SIG-M5 treated with dmso at 0.1 percent for 504 hours (cell line): ENCODE measurements at regions not wholly inside any gene's neighbourhood (a gene's known extent, or its start where the extent isn't known, plus 50 kb on each side); places are given as distances from the start of the nearest gene placed in this dataset.
"Not testable (repeated sequence)": the region's sequence is repeated elsewhere in the genome, so short reads cannot be mapped to it uniquely, and the experiment has no call there.

Experiments used
- DNase-seq: peaks from one replicate; lab custom pipeline; 2025; ENCODE audit not compliant: unreplicated experiment; lab: John Stamatoyannopoulos, UW

DNA sequence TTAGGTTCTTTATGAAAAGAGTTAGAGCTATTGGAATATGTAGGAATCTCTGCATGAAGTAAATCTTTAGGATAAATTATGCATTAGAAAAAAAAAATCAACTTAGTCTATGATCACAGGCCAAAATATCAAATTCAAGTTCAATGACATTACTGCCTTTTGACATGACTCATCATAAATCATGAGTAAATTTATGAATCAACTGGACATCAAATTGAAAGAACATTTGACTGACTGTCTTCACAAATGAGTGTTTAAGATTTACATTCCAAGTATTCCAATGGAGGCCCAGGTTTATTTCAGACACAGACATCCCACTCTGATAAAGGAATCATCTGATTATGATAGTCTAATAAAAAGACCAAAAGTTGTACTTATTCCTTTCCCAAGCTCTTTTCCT is 192.8 kb upstream of the TTC14 start:
- no peak for DNase-seq

GRCh38 chr3:180409883-180410282 is 192.1 kb upstream of the TTC14 start:
- DNase-seq = no peak

- no peak for DNase-seq
These were observed 187.8 kb upstream of the TTC14 start for GRCh38 chr3:180414157-180414556.

- DNase-seq = no peak
These were observed 185.8 kb upstream of the TTC14 start for GRCh38 chr3:180416111-180416594.

- DNase-seq = peak; percentile 92
These were observed 184.7 kb upstream of the TTC14 start for GRCh38 chr3:180417241-180417640.

GRCh38 chr3:180420016-180420415 is 181.9 kb upstream of the TTC14 start:
- no peak for DNase-seq

GRCh38 chr3:180420804-180421203 is 181.2 kb upstream of the TTC14 start:
- DNase-seq = peak; percentile 37

GRCh38 chr3:180421221-180421620 is 180.7 kb upstream of the TTC14 start:
- DNase-seq = peak; percentile 83

DNA sequence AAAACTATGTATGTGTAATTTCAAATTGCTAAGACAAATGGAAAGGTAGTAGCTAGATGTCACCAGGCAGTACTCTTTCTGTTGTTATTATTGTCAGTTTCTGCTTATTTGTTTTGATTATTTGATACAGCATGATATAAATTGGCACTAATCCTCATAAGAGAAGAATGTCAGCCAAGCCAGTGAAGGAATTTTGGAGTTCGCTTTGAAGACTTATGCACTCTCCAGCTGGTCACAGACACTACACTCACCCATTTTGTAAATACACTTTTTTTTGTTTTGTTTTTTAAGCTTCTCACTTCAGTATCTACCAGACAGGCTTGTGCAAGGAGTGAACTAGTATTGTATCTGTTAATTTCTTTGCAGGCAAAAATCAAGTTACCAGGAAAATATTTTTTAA is 180.2 kb upstream of the TTC14 start:
- no peak for DNase-seq

DNA sequence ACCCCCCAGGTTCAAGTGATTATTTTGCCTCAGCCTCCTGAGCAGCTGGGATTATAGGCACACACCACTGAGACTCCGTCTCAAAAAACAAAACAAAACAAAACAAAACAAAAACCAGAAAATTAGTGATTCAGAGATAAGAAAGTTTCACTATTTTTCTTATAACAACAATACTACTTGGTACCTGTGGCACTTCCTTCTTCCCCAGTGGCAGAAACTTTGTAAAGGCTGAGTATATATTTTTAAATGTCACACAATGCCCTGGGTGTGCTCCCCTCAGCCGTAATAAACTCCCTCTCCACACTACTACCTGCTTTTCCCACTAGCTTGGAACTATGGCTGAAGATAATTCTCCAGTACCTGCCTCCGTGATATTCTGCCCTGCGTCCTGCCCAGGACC is 177.7 kb upstream of the TTC14 start:
- DNase-seq = not testable (repeated sequence)

GRCh38 chr3:180430896-180431295 is 171.1 kb upstream of the TTC14 start:
- DNase-seq = no peak

GRCh38 chr3:180433152-180433551 is 168.8 kb upstream of the TTC14 start:
- DNase-seq = no peak

GRCh38 chr3:180447136-180447535 is 154.8 kb upstream of the TTC14 start:
- no peak for DNase-seq

DNA sequence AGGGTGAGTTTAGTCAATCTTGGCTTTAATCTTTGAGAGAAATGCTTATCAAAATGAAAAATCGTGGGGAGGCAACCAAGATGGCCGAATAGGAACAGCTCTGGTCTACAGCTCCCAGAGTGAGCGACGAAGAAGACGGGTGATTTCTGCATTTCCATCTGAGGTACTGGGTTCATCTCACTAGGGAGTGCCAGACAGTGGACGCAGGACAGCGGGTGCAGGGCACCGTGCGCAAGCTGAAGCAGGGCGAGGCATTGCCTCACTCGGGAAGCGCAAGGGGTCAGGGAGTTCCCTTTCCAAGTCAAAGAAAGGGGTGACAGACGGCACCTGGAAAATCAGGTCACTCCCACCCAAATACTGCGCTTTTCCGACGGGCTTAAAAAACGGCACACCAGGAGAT is 153.6 kb upstream of the TTC14 start:
- not testable (repeated sequence) for DNase-seq

DNA sequence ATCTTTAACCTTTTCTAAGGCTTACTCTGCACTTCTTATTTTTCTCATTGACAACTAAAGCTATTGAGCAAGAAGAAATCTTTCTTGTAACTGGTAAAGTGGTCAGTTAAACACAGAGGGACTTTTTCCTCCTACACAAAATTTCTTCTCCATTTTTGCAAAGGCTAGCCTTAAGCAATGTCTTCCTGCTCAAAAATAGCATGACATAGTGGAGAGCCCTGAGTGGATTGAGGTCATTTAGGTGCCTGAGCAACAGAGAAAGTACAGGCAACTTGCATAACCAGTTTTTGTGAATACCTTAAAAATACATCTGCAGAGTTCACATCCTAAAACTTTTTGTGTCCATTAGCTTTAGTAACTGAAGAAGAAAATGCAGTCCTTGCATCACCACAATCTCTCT is 144.7 kb upstream of the TTC14 start:
- peak; percentile 97 for DNase-seq

GRCh38 chr3:180466401-180467011 is 135.5 kb upstream of the TTC14 start:
- DNase-seq = no peak

DNA sequence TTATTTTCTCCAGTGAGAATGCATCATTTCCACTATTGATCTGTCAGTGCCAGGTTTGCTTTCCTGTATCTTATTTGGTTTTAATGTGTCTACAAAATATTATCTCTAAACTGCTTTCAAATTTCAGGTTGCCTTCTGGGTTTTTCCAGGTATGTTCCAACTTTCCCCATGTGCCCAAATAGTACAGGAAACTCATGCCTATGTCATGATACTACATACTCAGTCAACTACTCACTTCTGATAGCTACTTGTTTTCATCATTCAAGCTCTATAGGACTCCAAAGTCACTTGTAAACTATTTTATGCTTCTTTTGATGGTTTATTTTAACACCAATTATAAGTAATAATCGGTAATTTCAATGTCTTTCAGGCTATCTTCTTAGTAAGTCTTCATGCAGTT is 134.8 kb upstream of the TTC14 start:
- DNase-seq = no peak

GRCh38 chr3:180469149-180469548 is 132.8 kb upstream of the TTC14 start:
- DNase-seq = no peak

GRCh38 chr3:180478695-180479094 is 123.3 kb upstream of the TTC14 start:
- no peak for DNase-seq

DNA sequence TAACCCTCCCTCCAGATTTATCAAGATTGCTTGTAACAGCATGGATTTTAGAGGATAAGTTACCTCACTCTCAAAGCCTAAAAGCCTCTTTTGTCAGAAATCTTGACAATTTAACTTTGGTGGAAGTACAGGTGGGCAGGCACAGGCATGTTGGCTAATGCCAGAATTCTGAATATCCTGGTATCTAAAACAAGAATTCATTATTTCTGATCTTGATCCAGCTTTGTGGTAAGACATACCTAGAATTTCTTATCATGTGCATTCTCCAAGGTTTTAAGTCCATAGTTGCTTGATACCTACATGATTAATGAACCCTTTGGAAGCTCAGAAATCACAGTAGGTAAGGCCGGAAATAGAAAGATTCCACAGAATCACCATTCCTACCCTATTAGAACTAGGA is 109.9 kb upstream of the TTC14 start:
- DNase-seq = no peak

DNA sequence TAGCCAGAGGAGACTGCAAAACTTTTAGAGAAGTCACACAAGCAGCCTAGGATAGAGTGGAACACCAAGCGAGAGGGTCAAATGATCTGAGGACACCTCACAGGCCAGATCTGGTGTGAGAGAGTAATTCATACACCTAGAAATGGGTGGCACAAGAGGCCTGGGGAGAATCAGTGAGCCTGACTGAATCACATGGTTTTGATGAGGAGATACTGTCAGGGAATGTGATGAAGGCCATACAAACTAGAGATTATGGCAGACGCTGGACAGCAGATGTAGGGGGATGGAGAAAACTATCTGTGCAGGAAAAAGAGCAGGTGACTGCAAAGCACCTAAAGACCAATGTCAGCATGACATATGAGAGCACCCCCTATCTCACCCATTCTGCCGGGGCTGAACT is 105.0 kb upstream of the TTC14 start:
- DNase-seq = no peak

- DNase-seq = no peak
These were observed 85.6 kb upstream of the TTC14 start for GRCh38 chr3:180516368-180516767.

GRCh38 chr3:180523040-180523439 is 78.9 kb upstream of the TTC14 start:
- no peak for DNase-seq
